ENCODE measurements at regions not wholly inside any gene's neighbourhood (a gene's known extent, or its start where the extent isn't known, plus 50 kb on each side); places are given as distances from the start of the nearest gene placed in this dataset.

DNA sequence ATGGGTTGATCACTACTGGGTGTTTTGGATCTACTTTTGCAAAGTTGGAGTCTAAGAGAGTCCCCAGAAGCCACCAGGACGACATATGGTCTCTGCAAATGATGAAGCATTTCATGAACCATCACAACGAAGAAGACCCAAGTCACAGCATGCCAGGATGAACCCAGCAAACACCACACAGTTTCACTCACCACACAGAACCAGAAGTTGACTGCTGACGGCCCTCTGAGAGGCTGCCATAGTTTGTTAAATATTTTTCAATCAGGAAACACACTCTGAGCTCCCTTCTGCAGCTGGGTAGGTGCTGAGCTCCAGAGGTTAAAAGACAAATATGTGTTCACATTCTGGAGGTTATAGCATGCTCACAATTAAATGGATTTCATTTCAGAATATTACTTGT is 271.4 kb downstream of the DCDC2C start:
- TF ChIP-seq POLR2A (IDR thresholded peaks at IDR 0.05; ENCODE audit: borderline replicate concordance, extremely low read depth, insufficient read depth, insufficient read length) (no peak), CEBPB (IDR thresholded peaks at IDR 0.05; ENCODE audit: low read depth) (no peak), EGR1 (IDR thresholded peaks at IDR 0.05; ENCODE audit: low read depth) (no peak)
- TF ChIP-seq, protein P1, sequence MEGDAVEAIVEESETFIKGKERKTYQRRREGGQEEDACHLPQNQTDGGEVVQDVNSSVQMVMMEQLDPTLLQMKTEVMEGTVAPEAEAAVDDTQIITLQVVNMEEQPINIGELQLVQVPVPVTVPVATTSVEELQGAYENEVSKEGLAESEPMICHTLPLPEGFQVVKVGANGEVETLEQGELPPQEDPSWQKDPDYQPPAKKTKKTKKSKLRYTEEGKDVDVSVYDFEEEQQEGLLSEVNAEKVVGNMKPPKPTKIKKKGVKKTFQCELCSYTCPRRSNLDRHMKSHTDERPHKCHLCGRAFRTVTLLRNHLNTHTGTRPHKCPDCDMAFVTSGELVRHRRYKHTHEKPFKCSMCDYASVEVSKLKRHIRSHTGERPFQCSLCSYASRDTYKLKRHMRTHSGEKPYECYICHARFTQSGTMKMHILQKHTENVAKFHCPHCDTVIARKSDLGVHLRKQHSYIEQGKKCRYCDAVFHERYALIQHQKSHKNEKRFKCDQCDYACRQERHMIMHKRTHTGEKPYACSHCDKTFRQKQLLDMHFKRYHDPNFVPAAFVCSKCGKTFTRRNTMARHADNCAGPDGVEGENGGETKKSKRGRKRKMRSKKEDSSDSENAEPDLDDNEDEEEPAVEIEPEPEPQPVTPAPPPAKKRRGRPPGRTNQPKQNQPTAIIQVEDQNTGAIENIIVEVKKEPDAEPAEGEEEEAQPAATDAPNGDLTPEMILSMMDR (IDR thresholded peaks at IDR 0.05 in 2 of 3, conservative IDR thresholded peaks at IDR 0.05 in 1 of 3; ENCODE audit: borderline replicate concordance in 1 of 3, insufficient read depth in 1 of 3, low read depth in 2 of 3, low read length in 2 of 3), result no peak
